Neural crest cell (in vitro differentiated cells): ENCODE measurements at regions not wholly inside any gene's neighbourhood (a gene's known extent, or its start where the extent isn't known, plus 50 kb on each side); places are given as distances from the start of the nearest gene placed in this dataset.

ENCODE experiments used
- DNase-seq: peaks from one replicate; pipeline ENCODE4 v3.0.0; 2021; ENCODE audit warnings: low read depth, mixed read lengths, low spot score
- H3K27ac Mint-ChIP-seq: one replicate; pipeline ENCODE4 v1.8.0; 2021; ENCODE audit warnings: mild to moderate bottlenecking, mixed read lengths; ENCODE audit not compliant: unreplicated experiment
- H3K27me3 Mint-ChIP-seq: 2 replicates; pipeline ENCODE4 v1.8.0; 2021; ENCODE audit warnings: low read depth, mild to moderate bottlenecking, mixed read lengths
- H3K36me3 Mint-ChIP-seq: 2 replicates; pipeline ENCODE4 v1.8.0; 2021; ENCODE audit warnings: low read depth, mild to moderate bottlenecking, mixed read lengths
- H3K4me1 Mint-ChIP-seq: 2 replicates; pipeline ENCODE4 v1.8.0; 2021; ENCODE audit warnings: mixed read lengths
- H3K4me3 Mint-ChIP-seq: one replicate; pipeline ENCODE4 v1.8.0; 2021; ENCODE audit warnings: mild to moderate bottlenecking, mixed read lengths
- H3K9me3 Mint-ChIP-seq: 2 replicates; pipeline ENCODE4 v1.8.0; 2021; ENCODE audit warnings: mixed read lengths
- TF ChIP-seq, protein P1 (sequence below): fragments of 200-600 bp; sonication (generic); conservative IDR thresholded peaks from 2 replicates; pipeline ENCODE4 v1.5.0; 2021; ENCODE audit warnings: antibody characterized with exemption, mild to moderate bottlenecking

DNA sequence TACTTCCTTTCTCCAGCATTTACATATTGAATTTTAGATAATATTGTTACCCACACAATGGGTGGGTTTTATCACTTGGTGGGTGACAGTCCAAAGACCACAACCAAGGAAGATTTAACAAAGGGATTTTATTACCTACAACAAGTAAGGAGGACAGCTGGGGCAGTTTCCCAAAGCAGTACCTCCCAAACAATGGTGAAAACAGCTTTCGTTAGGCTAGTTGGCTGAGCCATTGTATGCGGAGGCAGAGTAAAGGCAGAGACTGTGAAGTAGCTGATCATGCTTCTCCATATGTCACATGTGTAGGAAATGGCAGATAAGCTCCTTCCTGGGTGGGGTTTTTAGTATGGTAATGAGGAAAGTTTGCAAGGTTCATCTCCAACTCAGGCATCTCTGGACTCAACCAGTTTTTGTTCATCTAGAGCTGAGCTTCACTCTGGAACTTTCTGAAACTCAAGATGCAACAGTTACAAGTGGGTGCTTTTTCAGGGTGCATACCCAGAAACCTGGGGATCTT, 104.3 kb upstream of the PSMD7 start:
- Mint-ChIP-seq H3K27ac (no peak overlapping the region), H3K9me3 (peaks cover 4% of the 10 kb centered on the region), H3K27me3 (no peaks in the 10 kb centered on the region), H3K36me3 (no peaks in the 10 kb centered on the region), H3K4me3 (no peak overlapping the region), H3K4me1 (no peaks in the 10 kb centered on the region)
- no peak for DNase-seq
- TF ChIP-seq, protein P1, sequence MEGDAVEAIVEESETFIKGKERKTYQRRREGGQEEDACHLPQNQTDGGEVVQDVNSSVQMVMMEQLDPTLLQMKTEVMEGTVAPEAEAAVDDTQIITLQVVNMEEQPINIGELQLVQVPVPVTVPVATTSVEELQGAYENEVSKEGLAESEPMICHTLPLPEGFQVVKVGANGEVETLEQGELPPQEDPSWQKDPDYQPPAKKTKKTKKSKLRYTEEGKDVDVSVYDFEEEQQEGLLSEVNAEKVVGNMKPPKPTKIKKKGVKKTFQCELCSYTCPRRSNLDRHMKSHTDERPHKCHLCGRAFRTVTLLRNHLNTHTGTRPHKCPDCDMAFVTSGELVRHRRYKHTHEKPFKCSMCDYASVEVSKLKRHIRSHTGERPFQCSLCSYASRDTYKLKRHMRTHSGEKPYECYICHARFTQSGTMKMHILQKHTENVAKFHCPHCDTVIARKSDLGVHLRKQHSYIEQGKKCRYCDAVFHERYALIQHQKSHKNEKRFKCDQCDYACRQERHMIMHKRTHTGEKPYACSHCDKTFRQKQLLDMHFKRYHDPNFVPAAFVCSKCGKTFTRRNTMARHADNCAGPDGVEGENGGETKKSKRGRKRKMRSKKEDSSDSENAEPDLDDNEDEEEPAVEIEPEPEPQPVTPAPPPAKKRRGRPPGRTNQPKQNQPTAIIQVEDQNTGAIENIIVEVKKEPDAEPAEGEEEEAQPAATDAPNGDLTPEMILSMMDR = no peak

DNA sequence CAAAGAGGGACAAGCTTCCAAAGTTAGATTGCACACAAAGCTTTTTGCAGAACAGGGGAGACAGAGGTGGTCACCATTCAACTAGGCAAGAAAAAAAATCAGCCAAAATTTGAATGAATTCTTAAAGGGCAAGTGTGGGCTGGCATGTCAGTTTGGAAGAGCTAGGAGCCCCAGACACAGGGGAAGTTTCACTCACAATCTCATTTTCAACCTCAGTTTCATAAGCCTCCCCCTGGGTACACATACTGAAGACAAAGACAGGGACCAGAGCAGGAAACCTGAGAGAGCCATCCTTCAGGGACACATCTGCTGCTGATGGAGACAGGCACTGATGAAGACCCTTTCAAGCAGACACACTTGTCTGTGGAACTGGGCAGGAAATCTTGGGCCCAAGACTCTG, 106.3 kb upstream of the PSMD7 start:
- Mint-ChIP-seq H3K27me3 (no peaks in the 10 kb centered on the region), H3K9me3 (peaks cover 12% of the 10 kb centered on the region), H3K36me3 (no peaks in the 10 kb centered on the region), H3K4me3 (no peak overlapping the region), H3K4me1 (no peaks in the 10 kb centered on the region), H3K27ac (no peak overlapping the region)
- TF ChIP-seq, protein P1 = no peak
- no peak for DNase-seq

DNA sequence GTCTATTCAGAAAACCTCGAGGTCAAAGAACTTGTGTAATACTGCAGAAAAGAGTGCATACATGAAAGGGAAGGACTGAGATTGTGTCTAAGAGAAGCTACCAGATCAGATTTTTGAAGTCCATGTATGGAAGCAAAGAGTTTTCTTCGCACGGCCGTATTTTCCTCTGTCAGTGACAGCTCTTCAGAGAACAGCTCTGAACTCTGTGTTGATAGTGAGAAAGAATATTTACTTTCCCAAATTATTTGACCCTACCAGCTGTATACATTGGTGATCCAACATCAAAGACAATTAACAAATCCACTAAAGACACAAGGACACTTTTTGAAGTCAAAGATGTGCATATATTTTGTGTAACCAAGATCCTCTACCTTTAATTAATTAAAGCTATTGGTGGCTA, 107.8 kb upstream of the PSMD7 start:
- H3K27me3 Mint-ChIP-seq = no peaks in the 10 kb centered on the region

DNA sequence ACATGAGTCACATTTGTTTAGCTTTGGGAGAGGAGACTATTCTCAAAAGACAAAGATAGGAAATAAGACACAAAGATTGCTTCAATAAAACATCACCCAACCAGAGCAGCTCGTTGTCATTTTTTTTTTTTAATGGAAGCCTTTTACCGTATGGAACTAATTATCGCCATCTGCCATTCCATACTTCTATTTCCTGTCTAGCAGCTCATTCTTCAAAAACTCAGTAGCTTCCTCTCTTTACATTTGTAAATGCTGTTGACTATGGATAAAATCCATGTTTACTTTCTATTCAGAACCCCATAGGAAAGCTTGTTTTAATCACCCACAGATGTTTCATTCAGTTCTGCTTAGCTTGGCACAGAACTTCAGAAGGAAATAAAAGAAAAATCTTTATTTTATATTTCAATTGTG, 110.0 kb upstream of the PSMD7 start:
- DNase-seq = no peak
- Mint-ChIP-seq H3K4me3 (no peak overlapping the region), H3K36me3 (no peaks in the 10 kb centered on the region), H3K27me3 (no peaks in the 10 kb centered on the region), H3K9me3 (peaks cover 13% of the 10 kb centered on the region), H3K4me1 (no peaks in the 10 kb centered on the region), H3K27ac (no peak overlapping the region)
- TF ChIP-seq, protein P1 = no peak

More for the DNA sequence above, 107.8 kb upstream of the PSMD7 start:
- peaks cover 12% of the 10 kb centered on the region for H3K9me3 Mint-ChIP-seq
- H3K4me1 Mint-ChIP-seq = no peaks in the 10 kb centered on the region
- H3K36me3 Mint-ChIP-seq = no peaks in the 10 kb centered on the region
- no peak for DNase-seq
- no peak overlapping the region for H3K27ac Mint-ChIP-seq
- TF ChIP-seq, protein P1 = no peak
- no peak overlapping the region for H3K4me3 Mint-ChIP-seq

DNA sequence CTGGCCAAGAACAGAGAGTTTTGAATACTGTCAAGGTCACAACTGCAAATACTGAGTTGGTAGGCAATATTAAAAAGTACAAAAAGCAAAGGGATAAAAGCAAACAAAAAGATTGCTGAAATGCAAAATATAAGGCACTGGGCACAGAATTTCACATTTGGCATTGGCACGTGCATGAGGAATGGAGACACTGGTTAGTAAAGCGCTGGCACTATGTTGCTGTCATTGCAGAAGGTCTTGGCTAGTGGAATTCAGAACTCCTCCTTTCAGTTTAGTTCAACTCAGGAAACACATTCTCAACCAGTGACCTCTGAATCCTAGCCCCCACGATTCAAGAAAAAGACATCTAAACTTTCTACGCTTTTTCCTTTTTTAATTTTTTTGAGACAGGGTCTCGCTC, 111.8 kb upstream of the PSMD7 start:
- TF ChIP-seq, protein P1 = no peak
- no peaks in the 10 kb centered on the region for H3K27me3 Mint-ChIP-seq

More for the DNA sequence above, 111.8 kb upstream of the PSMD7 start:
- DNase-seq = no peak
- no peak overlapping the region for H3K4me3 Mint-ChIP-seq
- H3K9me3 Mint-ChIP-seq = peaks cover 19% of the 10 kb centered on the region
- no peaks in the 10 kb centered on the region for H3K4me1 Mint-ChIP-seq
- H3K36me3 Mint-ChIP-seq = no peaks in the 10 kb centered on the region
- no peak overlapping the region for H3K27ac Mint-ChIP-seq
